ENCODE measurements at regions not wholly inside any gene's neighbourhood (a gene's known extent, or its start where the extent isn't known, plus 50 kb on each side); places are given as distances from the start of the nearest gene placed in this dataset.

DNA sequence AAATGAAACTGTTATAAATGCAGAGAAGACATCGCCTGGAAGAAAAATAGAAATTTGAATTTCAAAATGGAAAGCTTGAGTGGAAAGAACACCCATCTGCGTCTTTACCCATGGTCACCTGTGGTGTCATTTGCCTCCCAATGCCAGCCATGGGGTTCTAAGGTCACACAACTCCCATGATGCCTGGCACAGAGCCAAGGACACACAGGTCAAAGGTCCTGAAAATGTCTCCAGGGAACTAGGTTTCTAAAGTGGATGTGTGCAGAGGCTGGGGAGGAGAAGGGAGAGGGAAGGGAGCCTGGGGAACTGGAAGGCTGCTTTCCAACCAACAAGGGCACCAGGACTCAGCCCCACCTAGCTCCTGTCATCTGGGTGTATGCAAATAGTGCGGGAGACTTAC is 724.0 kb upstream of the TMEM132C start:
- DNase-seq (ENCODE audit: low spot score), result no peak

DNA sequence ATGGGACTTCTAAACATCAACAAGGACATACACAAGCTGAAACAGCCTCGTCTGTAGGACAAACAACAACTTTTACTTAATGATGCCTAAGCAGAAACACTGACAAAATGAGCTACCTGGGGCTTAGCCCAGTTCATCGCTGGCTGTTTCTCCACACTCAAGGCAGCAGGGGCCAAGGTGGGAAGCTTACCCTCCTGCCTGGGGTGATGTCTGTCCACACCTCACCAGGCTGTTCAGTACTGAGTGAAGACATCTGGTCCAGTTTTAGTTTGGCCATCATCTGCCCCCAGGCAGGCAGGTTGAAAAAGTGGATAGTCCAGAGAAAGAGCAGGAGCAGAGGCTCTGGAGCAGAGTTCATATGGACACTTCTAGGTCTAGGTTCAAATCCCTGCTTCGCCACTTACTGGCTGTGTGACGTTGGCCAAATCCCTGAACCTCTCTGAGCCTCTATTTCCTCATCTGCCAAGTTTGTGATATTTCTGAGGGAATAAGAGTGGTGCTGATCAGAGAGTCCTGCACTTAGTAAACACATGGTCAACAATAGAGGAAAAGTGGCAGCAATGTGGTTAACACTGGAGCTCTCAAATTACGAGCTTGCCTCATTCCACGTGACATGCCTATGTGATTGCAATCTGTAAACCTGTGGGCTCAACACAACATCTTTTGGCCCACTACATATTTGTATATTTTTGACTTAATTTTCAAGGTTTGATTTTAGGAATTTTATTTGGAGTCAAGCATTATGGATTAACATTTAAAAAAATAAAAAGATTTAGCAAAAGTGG is 720.1 kb upstream of the TMEM132C start:
- Histone ChIP-seq H3K27ac (no peak overlapping the region), H3K4me3 (no peak overlapping the region)
- TF ChIP-seq CTCF (IDR thresholded peaks at IDR 0.05), result no peak
- DNase-seq (ENCODE audit: low spot score), result no peak

More for the DNA sequence above, 724.0 kb upstream of the TMEM132C start:
- no peak for TF ChIP-seq CTCF (IDR thresholded peaks at IDR 0.05)
- no peak overlapping the region for H3K4me3 ChIP-seq
- H3K27ac ChIP-seq, result no peak overlapping the region

DNA sequence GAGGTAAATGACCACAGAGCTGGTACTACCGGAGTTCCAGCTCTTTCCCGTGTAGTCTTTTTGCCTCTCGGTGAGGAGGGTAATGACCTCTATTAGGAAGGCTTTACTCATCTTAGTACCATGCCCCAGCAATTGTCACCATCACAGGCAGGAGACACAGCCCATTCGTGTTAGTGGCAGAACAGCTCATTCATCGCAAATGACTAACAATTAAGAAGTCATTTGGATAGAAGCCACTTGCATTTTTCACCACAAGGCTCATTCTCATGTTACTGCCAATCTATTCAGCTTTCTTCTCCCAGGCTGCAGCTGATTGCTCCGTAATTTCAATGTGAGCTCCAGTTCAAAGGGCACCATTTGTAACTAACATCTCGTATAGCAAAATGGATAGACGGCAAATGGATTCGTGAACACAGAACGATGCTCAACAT is 718.8 kb upstream of the TMEM132C start:
- H3K4me3 ChIP-seq, result no peak overlapping the region
- DNase-seq (ENCODE audit: low spot score), result no peak
- TF ChIP-seq CTCF (IDR thresholded peaks at IDR 0.05), result no peak
- no peak overlapping the region for H3K27ac ChIP-seq

- no peak for DNase-seq (ENCODE audit: low spot score)
Observed at GRCh38 chr12:127550271-127550670, 716.7 kb upstream of the TMEM132C start.

DNA sequence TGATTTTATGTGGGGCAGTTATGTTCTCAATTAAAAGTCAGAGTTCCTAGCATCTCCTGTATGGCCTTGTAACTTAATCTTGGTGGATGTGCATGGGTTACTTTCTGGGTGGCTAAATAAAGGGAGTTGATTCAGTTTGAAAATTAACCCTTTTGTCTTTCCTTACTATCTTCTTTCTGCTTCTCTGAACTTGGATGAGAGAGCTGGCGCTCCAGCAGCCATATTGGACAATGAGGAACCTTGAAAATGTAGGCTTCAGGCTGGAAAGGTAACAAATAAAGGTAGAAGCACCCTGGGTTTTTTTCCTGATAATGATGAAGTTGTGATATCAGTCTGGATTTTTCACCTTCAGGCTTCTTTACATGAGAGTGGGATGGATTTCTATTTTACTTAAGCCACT is 714.1 kb upstream of the TMEM132C start:
- no peak for TF ChIP-seq CTCF (IDR thresholded peaks at IDR 0.05)
- H3K4me3 ChIP-seq, result no peak overlapping the region
- no peak overlapping the region for H3K27ac ChIP-seq
- no peak for DNase-seq (ENCODE audit: low spot score)

More at GRCh38 chr12:127550271-127550670, 716.7 kb upstream of the TMEM132C start:
- H3K4me3 ChIP-seq, result no peak overlapping the region
- no peak for TF ChIP-seq CTCF (IDR thresholded peaks at IDR 0.05)
- no peak overlapping the region for H3K27ac ChIP-seq

GRCh38 chr12:127555071-127555470 is 711.9 kb upstream of the TMEM132C start:
- no peak for DNase-seq (ENCODE audit: low spot score)
- TF ChIP-seq CTCF (IDR thresholded peaks at IDR 0.05), result no peak
- Histone ChIP-seq H3K27ac (no peak overlapping the region), H3K4me3 (no peak overlapping the region)

DNA sequence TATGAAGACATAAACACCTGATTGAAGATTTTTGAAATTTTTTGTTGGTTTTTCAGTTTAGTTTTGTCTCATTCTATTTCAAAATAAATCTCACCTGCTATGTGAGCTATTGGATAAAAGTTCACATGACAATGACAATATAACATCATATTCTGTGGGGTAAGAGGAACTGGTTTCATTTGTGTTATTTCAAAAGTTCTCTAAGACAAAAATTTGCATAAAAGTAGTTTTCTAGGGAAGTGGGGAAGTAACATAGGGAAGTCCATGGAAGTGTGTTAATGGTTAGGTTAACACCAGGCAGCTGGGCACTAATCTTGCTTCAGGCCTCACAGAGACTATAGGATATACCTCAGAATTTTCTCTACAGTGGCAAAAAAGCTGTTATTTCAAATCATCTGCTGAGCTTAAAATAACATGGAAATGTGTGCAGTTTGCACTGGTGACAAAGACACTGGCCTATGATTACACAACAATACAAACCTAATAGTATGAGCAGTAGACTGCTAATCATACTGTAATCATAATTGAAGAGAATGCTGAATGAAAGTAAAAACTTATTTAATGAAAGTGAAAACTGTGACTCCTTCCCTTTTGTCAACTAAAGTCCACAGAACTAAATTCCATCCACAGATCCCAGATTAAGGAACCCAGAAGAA is 710.6 kb upstream of the TMEM132C start:
- no peak overlapping the region for H3K27ac ChIP-seq
- no peak for TF ChIP-seq CTCF (IDR thresholded peaks at IDR 0.05)
- DNase-seq (ENCODE audit: low spot score), result no peak
- H3K4me3 ChIP-seq, result no peak overlapping the region

Measured in coronary artery (tissue), 2 donors.